Mesendoderm (in vitro differentiated cells): ENCODE measurements at regions not wholly inside any gene's neighbourhood (a gene's known extent, or its start where the extent isn't known, plus 50 kb on each side); places are given as distances from the start of the nearest gene placed in this dataset.
"Not testable (repeated sequence)": the region's sequence is repeated elsewhere in the genome, so short reads cannot be mapped to it uniquely, and the experiment has no call there.

Experiments
- DNase-seq: peaks from one replicate; pipeline ENCODE4 v3.0.0; 2013
- H2AK5ac ChIP-seq: 2 replicates; pipeline ENCODE4 v1.6.1; 2013; ENCODE audit warnings: low read length, inconsistent platforms
- H2BK120ac ChIP-seq: 2 replicates; pipeline ENCODE4 v1.6.1; 2013; ENCODE audit warnings: low read depth, mild to moderate bottlenecking, low read length, moderate library complexity, mixed read lengths
- H2BK15ac ChIP-seq: replicated peaks from 2 replicates; pipeline ENCODE4 v1.6.1; 2013; ENCODE audit warnings: low read depth, mild to moderate bottlenecking, moderate library complexity
- H2BK5ac ChIP-seq: 2 replicates; pipeline ENCODE4 v1.6.1; 2013; ENCODE audit warnings: low read length, inconsistent platforms
- H3K18ac ChIP-seq: 2 replicates; pipeline ENCODE4 v1.6.1; 2013; ENCODE audit warnings: mild to moderate bottlenecking, low read length, mixed read lengths
- H3K23ac ChIP-seq: one replicate; pipeline ENCODE4 v1.6.1; 2013; ENCODE audit warnings: low read length
- H3K27ac ChIP-seq: 2 replicates; pipeline ENCODE4 v1.5.1; 2013; ENCODE audit warnings: low read depth, mild to moderate bottlenecking, inconsistent platforms, low read length, moderate library complexity
- H3K27me3 ChIP-seq: 2 replicates; pipeline ENCODE4 v1.6.1; 2013; ENCODE audit warnings: low read length, control low read depth, mild to moderate bottlenecking, inconsistent platforms; ENCODE audit not compliant: insufficient read depth, poor library complexity
- H3K36me3 ChIP-seq: 2 replicates; pipeline ENCODE4 v1.6.1; 2013; ENCODE audit warnings: low read length, inconsistent platforms; ENCODE audit not compliant: control insufficient read depth, insufficient read depth
- H3K4ac ChIP-seq: one replicate; pipeline ENCODE4 v1.6.1; 2013; ENCODE audit warnings: low read depth, mild to moderate bottlenecking, low read length, moderate library complexity
- H3K4me1 ChIP-seq: 2 replicates; pipeline ENCODE4 v1.6.1; 2013; ENCODE audit warnings: low read depth, low read length, inconsistent platforms; ENCODE audit not compliant: control insufficient read depth
- H3K4me2 ChIP-seq: 2 replicates; pipeline ENCODE4 v1.6.1; 2013; ENCODE audit warnings: low read length
- H3K4me3 ChIP-seq: 2 replicates; pipeline ENCODE4 v1.5.1; 2013; ENCODE audit warnings: mild to moderate bottlenecking, low read length
- H3K56ac ChIP-seq: one replicate; pipeline ENCODE4 v1.6.1; 2013; ENCODE audit warnings: low read length
- H3K79me1 ChIP-seq: 2 replicates; pipeline ENCODE4 v1.6.1; 2013; ENCODE audit warnings: low read length, inconsistent platforms
- H3K79me2 ChIP-seq: 2 replicates; pipeline ENCODE4 v1.6.1; 2013; ENCODE audit warnings: mild to moderate bottlenecking, low read length; ENCODE audit not compliant: control insufficient read depth, insufficient read depth
- H3K9ac ChIP-seq: 2 replicates; pipeline ENCODE4 v1.6.1; 2013; ENCODE audit warnings: low read length, inconsistent platforms
- H4K5ac ChIP-seq: one replicate; pipeline ENCODE4 v1.6.1; 2013; ENCODE audit warnings: low read length
- H4K8ac ChIP-seq: one replicate; pipeline ENCODE4 v1.6.1; 2013; ENCODE audit warnings: low read depth, mild to moderate bottlenecking, control low read depth, low read length, moderate library complexity
- WGBS: extraction: QIAGEN DNeasy Blood & Tissue Kit; methylation state at CpG from one replicate; pipeline ENCODE4 v1.1.7; 2013; ENCODE audit warnings: low lambda C conversion rate, missing lambda C conversion rate; ENCODE audit not compliant: insufficient coverage; ENCODE audit errors: extremely low coverage; 5-methylcytosine and 5-hydroxymethylcytosine counted together

DNA sequence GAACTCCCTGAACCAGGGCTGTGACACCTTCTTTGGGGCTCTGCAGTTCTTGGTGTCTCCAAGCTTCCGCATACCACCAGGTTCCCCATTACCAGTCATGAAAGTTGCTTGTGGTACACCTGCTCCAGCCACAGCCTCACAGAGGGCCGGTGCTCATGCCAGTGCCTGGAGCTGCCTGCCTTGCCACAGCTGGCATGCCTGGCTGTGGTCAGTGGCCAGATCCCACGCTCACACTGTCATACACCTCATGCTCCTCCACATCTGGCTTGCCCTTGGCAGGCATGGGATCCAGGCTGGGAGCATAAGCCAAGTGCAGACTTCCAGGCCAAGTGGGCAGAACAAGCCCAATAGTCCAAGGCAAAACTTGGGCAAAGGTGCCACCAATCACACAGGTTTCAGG lies 1054.9 kb downstream of the SLITRK5 start:
- Histone ChIP-seq H3K4me3 (no peak overlapping the region), H3K18ac (no peak overlapping the region), H3K36me3 (no peaks in the 10 kb centered on the region), H3K4ac (no peak overlapping the region), H2BK5ac (no peak overlapping the region), H3K27me3 (no peaks in the 10 kb centered on the region), H4K5ac (no peak overlapping the region), H3K27ac (no peak overlapping the region), H3K79me1 (no peaks in the 10 kb centered on the region), H2BK120ac (no peak overlapping the region), H4K8ac (no peak overlapping the region), H3K4me2 (no peak overlapping the region), H3K9ac (no peak overlapping the region), H3K56ac (no peak overlapping the region), H3K79me2 (no peaks in the 10 kb centered on the region), H2AK5ac (no peak overlapping the region), H3K23ac (no peak overlapping the region), H3K4me1 (no peaks in the 10 kb centered on the region), H2BK15ac (no peak overlapping the region)
- DNase-seq, result no peak
- WGBS, result no CpG with 5 or more reads among the region's 3 CpGs

DNA sequence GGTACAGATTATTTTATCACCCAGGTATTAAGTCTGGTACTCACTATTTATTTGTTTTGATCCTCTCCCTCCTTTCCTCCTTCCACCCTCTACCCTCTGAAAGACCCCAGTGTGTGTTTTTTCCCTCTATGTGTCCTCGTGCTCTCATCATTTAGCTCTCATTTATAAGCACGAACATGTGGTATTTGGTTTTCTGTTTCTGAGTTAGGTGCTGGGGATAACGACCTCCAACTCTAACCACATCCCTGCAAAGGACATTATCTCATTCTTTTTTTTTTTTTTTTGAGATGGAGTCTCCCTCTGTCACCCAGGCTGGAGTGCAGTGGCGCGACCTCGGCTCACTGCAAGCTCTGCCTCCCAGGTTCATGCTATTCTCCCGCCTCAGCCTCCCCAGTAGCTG lies 1056.1 kb downstream of the SLITRK5 start:
- DNase-seq, H3K4me2 ChIP-seq, H2AK5ac ChIP-seq, H2BK120ac ChIP-seq, H3K27ac ChIP-seq, H3K79me2 ChIP-seq, H3K56ac ChIP-seq, H3K36me3 ChIP-seq, H4K5ac ChIP-seq, H3K23ac ChIP-seq, H3K18ac ChIP-seq, H2BK5ac ChIP-seq, H3K4ac ChIP-seq, H2BK15ac ChIP-seq, H3K4me3 ChIP-seq, H3K79me1 ChIP-seq, H3K27me3 ChIP-seq, H4K8ac ChIP-seq, H3K4me1 ChIP-seq, H3K9ac ChIP-seq: not testable (repeated sequence)
- WGBS, result no CpG with 5 or more reads among the region's 7 CpGs

DNA sequence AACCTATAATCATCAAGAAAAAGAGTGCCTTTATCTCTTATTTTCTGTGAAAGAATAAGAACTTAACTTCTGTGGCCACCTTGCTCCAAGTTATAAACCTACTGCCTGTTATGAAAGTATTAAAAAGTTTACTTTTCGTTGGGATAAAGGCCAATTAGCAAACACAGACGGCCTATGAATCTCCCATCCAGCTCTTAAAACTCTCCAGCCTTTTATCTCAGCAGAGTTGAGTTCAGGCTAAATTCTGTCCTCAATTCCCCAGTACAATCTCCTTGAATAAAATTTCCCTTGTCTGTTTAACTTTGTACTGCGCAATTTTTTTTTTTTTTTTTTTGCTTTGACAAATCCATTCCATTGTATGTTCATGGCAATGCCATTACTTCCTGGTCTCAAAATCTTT lies 1058.4 kb downstream of the SLITRK5 start:
- Histone ChIP-seq H4K5ac (no peak overlapping the region), H3K79me1 (no peaks in the 10 kb centered on the region), H3K56ac (no peak overlapping the region), H3K9ac (no peak overlapping the region), H3K36me3 (no peaks in the 10 kb centered on the region), H4K8ac (no peak overlapping the region), H2BK120ac (no peak overlapping the region), H3K4ac (no peak overlapping the region), H3K4me1 (no peaks in the 10 kb centered on the region), H2BK5ac (no peak overlapping the region), H3K79me2 (no peaks in the 10 kb centered on the region), H3K27ac (no peak overlapping the region), H2AK5ac (no peak overlapping the region), H3K4me2 (no peak overlapping the region), H3K18ac (no peak overlapping the region), H3K23ac (no peak overlapping the region), H3K27me3 (no peaks in the 10 kb centered on the region), H3K4me3 (no peak overlapping the region), H2BK15ac (no peak overlapping the region)
- no peak for DNase-seq
- no CpG with 5 or more reads among the region's 3 CpGs for WGBS

DNA sequence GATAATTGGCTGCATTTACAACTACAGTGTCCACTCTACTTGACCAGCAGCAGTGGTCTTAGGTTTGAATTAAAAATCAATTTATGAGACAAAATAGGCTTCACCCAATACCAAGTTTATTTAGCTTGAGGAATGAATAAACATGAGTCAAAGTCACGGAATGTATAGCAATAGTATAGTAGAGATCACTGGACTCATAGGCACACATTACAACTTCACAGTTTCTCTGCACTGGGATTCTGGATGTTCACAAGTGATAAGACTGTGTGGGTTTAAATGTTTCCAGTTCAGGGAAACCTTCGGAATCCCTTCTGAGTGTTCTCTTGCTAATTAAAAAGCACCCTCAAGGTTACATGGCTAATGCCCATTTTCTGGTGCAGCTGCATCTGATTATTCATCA lies 1064.9 kb downstream of the SLITRK5 start:
- H2BK5ac ChIP-seq, result no peak overlapping the region
- H3K27me3 ChIP-seq, result no peaks in the 10 kb centered on the region
- H3K4ac ChIP-seq, result no peak overlapping the region
- no peak overlapping the region for H3K56ac ChIP-seq
- no peak overlapping the region for H3K23ac ChIP-seq
- WGBS, result no CpG with 5 or more reads among the region's 2 CpGs
- no peak overlapping the region for H3K18ac ChIP-seq
- H3K79me2 ChIP-seq, result no peaks in the 10 kb centered on the region
- H4K5ac ChIP-seq, result no peak overlapping the region
- H2BK120ac ChIP-seq, result no peak overlapping the region
- no peak overlapping the region for H3K27ac ChIP-seq
- no peak overlapping the region for H3K4me3 ChIP-seq
- no peak overlapping the region for H3K4me2 ChIP-seq
- H2BK15ac ChIP-seq, result no peak overlapping the region
- no peak overlapping the region for H4K8ac ChIP-seq
- no peaks in the 10 kb centered on the region for H3K79me1 ChIP-seq
- H3K36me3 ChIP-seq, result no peaks in the 10 kb centered on the region
- DNase-seq, result no peak
- no peak overlapping the region for H2AK5ac ChIP-seq
- H3K9ac ChIP-seq, result no peak overlapping the region
- no peaks in the 10 kb centered on the region for H3K4me1 ChIP-seq

DNA sequence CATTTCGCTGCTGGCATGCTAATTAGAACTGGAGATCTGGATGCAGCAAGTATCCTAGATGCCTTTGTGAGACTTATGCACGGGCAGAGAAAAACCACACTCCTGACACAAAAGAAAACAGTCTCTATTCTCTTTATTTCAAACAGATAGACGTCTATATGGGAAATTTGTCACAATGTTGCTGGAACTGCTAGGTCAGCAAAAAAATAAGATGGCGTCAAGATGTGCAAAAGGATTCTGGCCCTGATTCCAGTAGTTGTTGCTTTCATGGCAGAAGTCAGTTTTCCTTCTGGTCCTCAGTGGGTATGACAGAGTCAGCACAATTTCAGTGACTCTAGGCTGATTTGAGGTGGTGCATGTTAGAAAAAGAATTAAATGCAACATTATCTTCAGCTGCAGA lies 1068.0 kb downstream of the SLITRK5 start:
- Histone ChIP-seq H3K18ac (no peak overlapping the region), H3K79me2 (no peaks in the 10 kb centered on the region), H3K56ac (no peak overlapping the region), H3K36me3 (no peaks in the 10 kb centered on the region), H4K8ac (no peak overlapping the region), H2AK5ac (no peak overlapping the region), H3K4me2 (no peak overlapping the region), H3K4ac (no peak overlapping the region), H2BK5ac (no peak overlapping the region), H3K4me3 (no peak overlapping the region), H3K79me1 (no peaks in the 10 kb centered on the region), H3K27ac (no peak overlapping the region), H3K9ac (no peak overlapping the region), H2BK120ac (no peak overlapping the region), H3K27me3 (no peaks in the 10 kb centered on the region), H3K4me1 (no peaks in the 10 kb centered on the region), H3K23ac (no peak overlapping the region), H2BK15ac (no peak overlapping the region), H4K5ac (no peak overlapping the region)
- no peak for DNase-seq
- WGBS, result no CpG with 5 or more reads among the region's 4 CpGs

- H3K27me3 ChIP-seq, result no peaks in the 10 kb centered on the region
- no peak overlapping the region for H3K4me2 ChIP-seq
- H3K4me1 ChIP-seq, result no peaks in the 10 kb centered on the region
- H3K4ac ChIP-seq, result no peak overlapping the region
- DNase-seq, result no peak
- H3K23ac ChIP-seq, result no peak overlapping the region
- no peaks in the 10 kb centered on the region for H3K36me3 ChIP-seq
- H4K5ac ChIP-seq, result no peak overlapping the region
- H3K27ac ChIP-seq, result no peak overlapping the region
- no peak overlapping the region for H3K4me3 ChIP-seq
- no peaks in the 10 kb centered on the region for H3K79me2 ChIP-seq
- no peak overlapping the region for H2BK5ac ChIP-seq
- H3K9ac ChIP-seq, result no peak overlapping the region
- no peak overlapping the region for H4K8ac ChIP-seq
- H3K79me1 ChIP-seq, result no peaks in the 10 kb centered on the region
- H3K56ac ChIP-seq, result no peak overlapping the region
- no peak overlapping the region for H2BK15ac ChIP-seq
- no peak overlapping the region for H2AK5ac ChIP-seq
- H2BK120ac ChIP-seq, result no peak overlapping the region
- H3K18ac ChIP-seq, result no peak overlapping the region
These were observed 1073.1 kb downstream of the SLITRK5 start for GRCh38 chr13:88744289-88744688.
